ENCODE measurements at regions not wholly inside any gene's neighbourhood (a gene's known extent, or its start where the extent isn't known, plus 50 kb on each side); places are given as distances from the start of the nearest gene placed in this dataset.
"Not testable (repeated sequence)": the region's sequence is repeated elsewhere in the genome, so short reads cannot be mapped to it uniquely, and the experiment has no call there.

DNA sequence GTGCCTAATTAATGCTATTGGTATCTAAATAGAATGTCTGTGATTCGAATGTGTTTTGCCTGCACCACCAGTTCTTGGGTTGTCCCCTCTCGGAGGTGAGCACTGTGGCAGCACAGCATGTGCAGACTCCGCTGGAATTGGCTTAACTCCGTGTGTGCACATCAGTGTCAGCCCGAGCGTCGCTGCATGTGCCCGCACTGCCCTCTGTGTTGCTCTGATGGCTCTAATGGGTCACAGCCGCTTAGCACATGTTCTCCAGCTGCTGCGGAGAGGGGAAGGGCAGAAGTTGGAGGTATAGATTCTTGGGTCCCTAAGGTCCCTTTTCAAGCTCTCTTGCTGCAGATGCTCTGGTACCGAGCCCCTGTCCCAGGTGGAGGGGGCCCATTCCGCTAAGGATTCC, 75.1 kb downstream of the CDRT15L2 start:
- TF ChIP-seq, protein P1, sequence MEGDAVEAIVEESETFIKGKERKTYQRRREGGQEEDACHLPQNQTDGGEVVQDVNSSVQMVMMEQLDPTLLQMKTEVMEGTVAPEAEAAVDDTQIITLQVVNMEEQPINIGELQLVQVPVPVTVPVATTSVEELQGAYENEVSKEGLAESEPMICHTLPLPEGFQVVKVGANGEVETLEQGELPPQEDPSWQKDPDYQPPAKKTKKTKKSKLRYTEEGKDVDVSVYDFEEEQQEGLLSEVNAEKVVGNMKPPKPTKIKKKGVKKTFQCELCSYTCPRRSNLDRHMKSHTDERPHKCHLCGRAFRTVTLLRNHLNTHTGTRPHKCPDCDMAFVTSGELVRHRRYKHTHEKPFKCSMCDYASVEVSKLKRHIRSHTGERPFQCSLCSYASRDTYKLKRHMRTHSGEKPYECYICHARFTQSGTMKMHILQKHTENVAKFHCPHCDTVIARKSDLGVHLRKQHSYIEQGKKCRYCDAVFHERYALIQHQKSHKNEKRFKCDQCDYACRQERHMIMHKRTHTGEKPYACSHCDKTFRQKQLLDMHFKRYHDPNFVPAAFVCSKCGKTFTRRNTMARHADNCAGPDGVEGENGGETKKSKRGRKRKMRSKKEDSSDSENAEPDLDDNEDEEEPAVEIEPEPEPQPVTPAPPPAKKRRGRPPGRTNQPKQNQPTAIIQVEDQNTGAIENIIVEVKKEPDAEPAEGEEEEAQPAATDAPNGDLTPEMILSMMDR (IDR thresholded peaks at IDR 0.05; ENCODE audit: poor library complexity) = not testable (repeated sequence)
- TF ChIP-seq EZH2phosphoT487 (IDR thresholded peaks at IDR 0.05; ENCODE audit: low read depth, severe bottlenecking, unreplicated experiment) = not testable (repeated sequence)

All from hepatocyte (in vitro differentiated cells).